Osteoblast (primary cell): ENCODE measurements at regions not wholly inside any gene's neighbourhood (a gene's known extent, or its start where the extent isn't known, plus 50 kb on each side); places are given as distances from the start of the nearest gene placed in this dataset.

ENCODE experiments used
- DNase-seq: peaks from one replicate; pipeline ENCODE4 v3.0.0; 2011; ENCODE audit warnings: low spot score, mixed read lengths; ENCODE audit not compliant: insufficient read length; ENCODE audit errors: missing footprints
- H2AFZ ChIP-seq: 2 replicates; pipeline ENCODE4 v1.6.0; 2011; ENCODE audit warnings: mild to moderate bottlenecking, low read length
- H3K27ac ChIP-seq: 2 replicates; pipeline ENCODE4 v1.5.1; 2011; ENCODE audit warnings: mild to moderate bottlenecking, low read depth, low read length, moderate library complexity
- H3K27me3 ChIP-seq: 2 replicates; pipeline ENCODE4 v1.6.0; 2012; ENCODE audit warnings: mild to moderate bottlenecking, control low read depth, inconsistent platforms, low read length, moderate library complexity; ENCODE audit not compliant: insufficient read depth
- H3K36me3 ChIP-seq: 2 replicates; pipeline ENCODE4 v1.5.1; 2011; ENCODE audit warnings: mild to moderate bottlenecking, low read length, control low read depth, moderate library complexity; ENCODE audit not compliant: insufficient read depth
- H3K4me1 ChIP-seq: 2 replicates; pipeline ENCODE4 v1.5.1; 2011; ENCODE audit warnings: mild to moderate bottlenecking, low read length, control low read depth, moderate library complexity; ENCODE audit not compliant: insufficient read depth
- H3K4me2 ChIP-seq: 2 replicates; pipeline ENCODE4 v1.6.0; 2011; ENCODE audit warnings: mild to moderate bottlenecking, low read length; ENCODE audit not compliant: insufficient read depth
- H3K4me3 ChIP-seq: fragments of 200-600 bp; sonication (generic); 3 replicates; pipeline ENCODE4 v1.5.1; 2012; ENCODE audit warnings: mild to moderate bottlenecking, low read length, inconsistent platforms; ENCODE audit not compliant: insufficient read depth
- H3K79me2 ChIP-seq: 2 replicates; pipeline ENCODE4 v1.6.0; 2012; ENCODE audit warnings: mild to moderate bottlenecking, low read length, control low read depth, inconsistent platforms; ENCODE audit not compliant: insufficient read depth
- H3K9me3 ChIP-seq: 2 replicates; pipeline ENCODE4 v1.5.1; 2011; ENCODE audit warnings: low read depth, low read length, control low read depth
- H4K20me1 ChIP-seq: 2 replicates; pipeline ENCODE4 v1.6.0; 2012; ENCODE audit warnings: mild to moderate bottlenecking, low read length, control low read depth; ENCODE audit not compliant: insufficient read depth
- TF ChIP-seq, protein P1 (sequence below): IDR thresholded peaks from 2 replicates; pipeline ENCODE4 v1.5.1; 2011; ENCODE audit warnings: mild to moderate bottlenecking, low read depth, low read length, moderate library complexity; ENCODE audit errors: extremely low read depth

DNA sequence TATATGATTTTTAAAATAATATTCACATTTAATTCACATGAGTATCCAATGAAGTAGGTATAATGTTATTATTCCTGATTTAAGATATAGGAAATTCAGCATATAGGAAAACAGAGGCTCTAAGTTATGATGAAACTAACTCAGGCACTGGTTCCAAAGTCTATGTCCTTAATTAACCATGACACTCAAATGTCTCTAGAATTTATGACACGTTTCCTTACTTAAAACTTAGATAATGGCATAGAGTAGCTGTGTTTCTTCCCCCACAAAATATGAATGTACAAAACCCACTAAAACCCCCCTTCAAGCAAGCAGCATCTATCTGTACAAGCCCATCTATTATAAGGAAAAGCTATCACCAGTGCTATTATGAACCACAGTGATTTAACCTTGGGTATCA lies 72.9 kb upstream of the CDK1 start:
- H3K36me3 ChIP-seq: no peaks in the 10 kb centered on the region
- TF ChIP-seq, protein P1, sequence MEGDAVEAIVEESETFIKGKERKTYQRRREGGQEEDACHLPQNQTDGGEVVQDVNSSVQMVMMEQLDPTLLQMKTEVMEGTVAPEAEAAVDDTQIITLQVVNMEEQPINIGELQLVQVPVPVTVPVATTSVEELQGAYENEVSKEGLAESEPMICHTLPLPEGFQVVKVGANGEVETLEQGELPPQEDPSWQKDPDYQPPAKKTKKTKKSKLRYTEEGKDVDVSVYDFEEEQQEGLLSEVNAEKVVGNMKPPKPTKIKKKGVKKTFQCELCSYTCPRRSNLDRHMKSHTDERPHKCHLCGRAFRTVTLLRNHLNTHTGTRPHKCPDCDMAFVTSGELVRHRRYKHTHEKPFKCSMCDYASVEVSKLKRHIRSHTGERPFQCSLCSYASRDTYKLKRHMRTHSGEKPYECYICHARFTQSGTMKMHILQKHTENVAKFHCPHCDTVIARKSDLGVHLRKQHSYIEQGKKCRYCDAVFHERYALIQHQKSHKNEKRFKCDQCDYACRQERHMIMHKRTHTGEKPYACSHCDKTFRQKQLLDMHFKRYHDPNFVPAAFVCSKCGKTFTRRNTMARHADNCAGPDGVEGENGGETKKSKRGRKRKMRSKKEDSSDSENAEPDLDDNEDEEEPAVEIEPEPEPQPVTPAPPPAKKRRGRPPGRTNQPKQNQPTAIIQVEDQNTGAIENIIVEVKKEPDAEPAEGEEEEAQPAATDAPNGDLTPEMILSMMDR: no peak

DNA sequence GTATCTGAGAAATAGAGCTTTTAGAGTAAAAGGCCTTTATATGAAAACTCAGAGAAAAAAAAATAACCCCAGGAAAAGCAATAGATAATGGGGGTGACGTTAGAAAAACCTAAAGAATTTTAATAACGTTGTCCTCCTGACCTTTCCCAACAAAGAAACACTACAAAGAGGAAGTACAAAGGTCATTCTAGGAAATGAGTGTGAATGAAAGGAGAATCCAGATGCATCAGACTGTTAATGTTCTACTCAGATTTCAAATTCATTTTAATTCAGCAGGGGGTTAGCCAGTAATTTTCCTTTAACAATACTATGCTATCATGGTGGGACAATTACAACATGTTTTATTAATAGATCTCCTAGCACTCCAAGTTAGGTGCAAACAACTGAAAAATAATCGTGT lies 73.8 kb upstream of the CDK1 start:
- Histone ChIP-seq H2AFZ (no peak overlapping the region), H4K20me1 (no peaks in the 10 kb centered on the region), H3K9me3 (no peaks in the 10 kb centered on the region), H3K27me3 (peaks cover 3% of the 10 kb centered on the region), H3K79me2 (no peaks in the 10 kb centered on the region), H3K4me2 (no peak overlapping the region), H3K4me3 (no peak overlapping the region), H3K36me3 (no peaks in the 10 kb centered on the region), H3K4me1 (no peaks in the 10 kb centered on the region), H3K27ac (no peak overlapping the region)
- no peak for DNase-seq
- TF ChIP-seq, protein P1: no peak

More for the DNA sequence above, 72.9 kb upstream of the CDK1 start:
- no peaks in the 10 kb centered on the region for H3K4me1 ChIP-seq
- H2AFZ ChIP-seq: no peak overlapping the region
- no peak overlapping the region for H3K27ac ChIP-seq
- H3K9me3 ChIP-seq: no peaks in the 10 kb centered on the region
- no peaks in the 10 kb centered on the region for H4K20me1 ChIP-seq
- no peak overlapping the region for H3K4me3 ChIP-seq
- H3K27me3 ChIP-seq: peaks cover 3% of the 10 kb centered on the region
- no peaks in the 10 kb centered on the region for H3K79me2 ChIP-seq
- DNase-seq: no peak
- H3K4me2 ChIP-seq: no peak overlapping the region

DNA sequence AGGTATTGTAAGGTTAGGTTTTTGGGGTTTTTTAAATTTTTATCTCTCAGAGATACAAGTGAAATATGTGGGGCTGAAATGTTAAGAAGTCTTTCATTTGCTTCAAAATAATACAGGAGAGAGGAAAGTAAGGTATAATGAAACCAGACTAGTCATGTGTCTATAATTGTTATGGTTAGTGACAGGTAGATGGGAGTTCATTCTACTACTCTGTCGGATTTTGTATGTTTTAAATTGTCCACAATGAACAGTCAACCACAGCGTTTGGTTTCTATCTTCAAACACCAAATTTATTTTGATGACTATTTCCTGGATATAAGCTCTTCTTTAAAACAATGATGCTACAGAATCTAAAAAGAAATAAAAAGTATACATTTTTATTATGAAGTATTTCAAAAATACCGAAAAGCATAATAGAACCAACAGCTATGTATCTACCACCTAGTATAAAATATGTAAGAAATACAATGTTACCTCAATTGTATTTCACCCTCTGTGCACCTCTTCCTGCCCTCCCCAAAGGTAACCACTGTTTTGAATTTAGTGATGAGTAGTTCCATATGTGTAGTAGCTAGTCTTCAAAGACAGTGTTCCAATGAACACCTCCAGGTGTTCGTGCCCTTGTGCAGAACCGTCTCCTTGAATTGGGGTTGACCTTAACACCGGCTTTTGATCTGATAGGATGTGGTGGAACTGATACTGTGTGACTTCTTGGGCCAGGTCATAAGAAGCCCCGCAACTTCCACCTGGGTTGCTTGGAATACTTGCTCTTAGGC lies 74.8 kb upstream of the CDK1 start:
- TF ChIP-seq, protein P1: no peak
- Histone ChIP-seq H2AFZ (no peak overlapping the region), H3K4me2 (no peak overlapping the region), H3K9me3 (no peaks in the 10 kb centered on the region), H3K27ac (no peak overlapping the region), H3K4me3 (no peak overlapping the region), H3K4me1 (no peaks in the 10 kb centered on the region), H4K20me1 (no peaks in the 10 kb centered on the region), H3K36me3 (no peaks in the 10 kb centered on the region), H3K27me3 (peaks cover 3% of the 10 kb centered on the region), H3K79me2 (no peaks in the 10 kb centered on the region)
- no peak for DNase-seq

DNA sequence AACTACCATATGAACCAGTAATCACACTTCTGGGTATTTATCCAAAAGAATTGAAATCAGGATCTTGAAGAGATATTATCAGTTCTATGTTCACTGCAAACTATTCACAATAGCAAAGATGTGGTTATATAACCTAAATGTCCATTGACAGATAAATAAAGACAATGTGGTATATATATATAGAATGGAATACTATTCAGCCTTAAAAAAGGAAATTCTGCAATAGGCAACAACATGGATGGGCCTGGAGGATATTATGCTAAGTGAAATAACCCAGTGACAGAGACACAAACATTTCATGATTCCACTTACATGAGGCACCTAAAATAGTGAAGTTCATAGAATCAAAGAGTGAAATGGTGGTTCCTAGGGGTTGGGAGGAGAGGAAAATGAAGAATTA lies 90.6 kb upstream of the CDK1 start:
- Histone ChIP-seq H3K27ac (no peak overlapping the region), H3K36me3 (no peaks in the 10 kb centered on the region), H3K4me1 (no peaks in the 10 kb centered on the region), H4K20me1 (no peaks in the 10 kb centered on the region), H3K9me3 (no peaks in the 10 kb centered on the region), H3K27me3 (no peaks in the 10 kb centered on the region), H2AFZ (no peak overlapping the region), H3K4me3 (no peak overlapping the region), H3K79me2 (no peaks in the 10 kb centered on the region), H3K4me2 (no peak overlapping the region)
- DNase-seq: no peak
- TF ChIP-seq, protein P1: no peak
